H1 (cell line): ENCODE measurements at regions not wholly inside any gene's neighbourhood (a gene's known extent, or its start where the extent isn't known, plus 50 kb on each side); places are given as distances from the start of the nearest gene placed in this dataset.
"Not testable (repeated sequence)": the region's sequence is repeated elsewhere in the genome, so short reads cannot be mapped to it uniquely, and the experiment has no call there.

ENCODE experiments used
- CTCF ChIA-PET: fragments of 300-600 bp; sonication (Branson Sonifier 250); formaldehyde crosslinking; loops from one replicate; lab custom pipeline; 2021; ENCODE audit not compliant: partially characterized antibody; lab: Charles Lee
- POLR2A ChIA-PET: fragments of 300-600 bp; sonication (Branson Sonifier 250); formaldehyde crosslinking; loops from one replicate; lab custom pipeline; 2021; ENCODE audit warnings: inconsistent platforms; ENCODE audit not compliant: partially characterized antibody; lab: Charles Lee
- DNase-seq, 2 experiments: peaks; one replicate each; pipeline versions ENCODE4 v3.0.0 to v3.0.0-alpha.2; 2010 to 2022; ENCODE audit warnings: low spot score in 2 of 2, low read depth in 1 of 2, mixed read lengths in 1 of 2
- FAIRE-seq: peaks from 2 replicates; lab custom pipeline; 2011; peaks lifted over from hg19 to GRCh38; lab: Jason Lieb, UNC
- H2AFZ ChIP-seq: 2 replicates; pipeline ENCODE4 v1.8.1; 2012; ENCODE audit warnings: low read length, inconsistent platforms
- H2AK5ac ChIP-seq: 2 replicates; pipeline ENCODE4 v1.6.1; 2013; ENCODE audit warnings: low read depth, low read length
- H2BK120ac ChIP-seq: replicated peaks from 2 replicates; pipeline ENCODE3; 2013; ENCODE audit warnings: low read depth, low read length, inconsistent platforms
- H2BK12ac ChIP-seq: 2 replicates; pipeline ENCODE4 v1.6.1; 2013; ENCODE audit warnings: low read depth, low read length
- H2BK15ac ChIP-seq: 2 replicates; pipeline ENCODE4 v1.6.1; 2013; ENCODE audit warnings: low read length
- H2BK20ac ChIP-seq: 2 replicates; pipeline ENCODE4 v1.6.1; 2013; ENCODE audit warnings: low read length
- H2BK5ac ChIP-seq: 2 replicates; pipeline ENCODE4 v1.6.1; 2013; ENCODE audit warnings: low read depth, low read length
- H3K14ac ChIP-seq: 2 replicates; pipeline ENCODE4 v1.6.1; 2013; ENCODE audit warnings: inconsistent platforms; ENCODE audit not compliant: insufficient read length
- H3K18ac ChIP-seq: 2 replicates; pipeline ENCODE4 v1.6.1; 2013; ENCODE audit warnings: low read length; ENCODE audit errors: extremely low read depth
- H3K23ac ChIP-seq: 2 replicates; pipeline ENCODE4 v1.6.1; 2013; ENCODE audit warnings: inconsistent platforms; ENCODE audit not compliant: insufficient read length
- H3K23me2 ChIP-seq: 2 replicates; pipeline ENCODE4 v1.6.1; 2013; ENCODE audit warnings: low read depth, low read length
- H3K27ac ChIP-seq: 2 replicates; pipeline ENCODE4 v1.6.1; 2011; ENCODE audit warnings: low read depth, low read length, inconsistent platforms
- H3K27me3 ChIP-seq, 4 experiments: replicated peaks in 1 of 4; 1 replicate in 1 of 4; 2 replicates in 3 of 4; pipeline versions ENCODE4 v1.6.1 to v1.8.1; 2011 to 2013; ENCODE audit warnings: low read length in 3 of 4, mild to moderate bottlenecking in 3 of 4, inconsistent platforms in 2 of 4, mixed read lengths in 2 of 4, moderate library complexity in 1 of 4; ENCODE audit not compliant: control insufficient read depth in 3 of 4, insufficient read depth in 3 of 4; ENCODE audit errors: extremely low read depth in 1 of 4
- H3K36me3 ChIP-seq, 4 experiments: 2 replicates each; pipeline versions ENCODE4 v1.6.1 to v1.8.1; 2011 to 2013; ENCODE audit warnings: mild to moderate bottlenecking in 4 of 4, low read length in 3 of 4, moderate library complexity in 2 of 4, control low read depth in 1 of 4, inconsistent platforms in 1 of 4; ENCODE audit not compliant: insufficient read depth in 4 of 4, control insufficient read depth in 2 of 4
- H3K4ac ChIP-seq: replicated peaks from 2 replicates; pipeline ENCODE3; 2013; ENCODE audit warnings: low read length, low read depth, mixed read lengths, inconsistent platforms; ENCODE audit not compliant: insufficient read length
- H3K4me1 ChIP-seq, 4 experiments: replicated peaks in 1 of 4; 1 replicate in 1 of 4; 2 replicates in 3 of 4; pipeline versions ENCODE4 v1.6.1 to v1.8.1; 2011 to 2013; ENCODE audit warnings: low read length in 3 of 4, inconsistent platforms in 2 of 4, mixed read lengths in 1 of 4; ENCODE audit not compliant: insufficient read depth in 4 of 4, control insufficient read depth in 3 of 4
- H3K4me2 ChIP-seq, 2 experiments: 2 replicates each; pipeline versions ENCODE4 v1.6.1 to v1.8.1; 2011 to 2013; ENCODE audit warnings: low read depth in 2 of 2, low read length in 2 of 2, control low read depth in 1 of 2, inconsistent platforms in 1 of 2, mild to moderate bottlenecking in 1 of 2; ENCODE audit not compliant: insufficient read depth in 1 of 2
- H3K4me3 ChIP-seq, 4 experiments: fragments of 200-600, 300-600 bp in 1 of 4; sonication (generic), shearing (Covaris generic), sonication (Bioruptor Twin) in 1 of 4; 2 replicates each; pipeline versions ENCODE4 v1.5.1 to v1.8.1; 2011 to 2016; ENCODE audit warnings: low read length in 4 of 4, low read depth in 3 of 4, control low read depth in 2 of 4, inconsistent platforms in 2 of 4, mild to moderate bottlenecking in 2 of 4, mixed read lengths in 1 of 4, moderate library complexity in 1 of 4; ENCODE audit not compliant: insufficient read depth in 2 of 4; ENCODE audit errors: extremely low read depth in 1 of 4
- H3K56ac ChIP-seq: replicated peaks from 2 replicates; pipeline ENCODE3; 2013; ENCODE audit warnings: low read depth, mild to moderate bottlenecking, mixed read lengths, low read length, inconsistent platforms; ENCODE audit not compliant: insufficient read length
- H3K79me1 ChIP-seq: 2 replicates; pipeline ENCODE4 v1.6.1; 2013; ENCODE audit warnings: low read depth, low read length, control low read depth
- H3K79me2 ChIP-seq, 2 experiments: 2 replicates each; pipeline versions ENCODE4 v1.6.1 to v1.8.1; 2012 to 2013; ENCODE audit warnings: low read length in 2 of 2, mild to moderate bottlenecking in 2 of 2, inconsistent platforms in 1 of 2; ENCODE audit not compliant: insufficient read depth in 2 of 2, control insufficient read depth in 1 of 2
- H3K9ac ChIP-seq, 4 experiments: replicated peaks in 1 of 4; 1 replicate in 1 of 4; 2 replicates in 3 of 4; pipeline versions ENCODE4 v1.6.1 to v1.8.1; 2011 to 2013; ENCODE audit warnings: low read depth in 3 of 4, low read length in 3 of 4, control low read depth in 2 of 4, mild to moderate bottlenecking in 2 of 4, moderate library complexity in 2 of 4, inconsistent platforms in 1 of 4; ENCODE audit errors: extremely low read depth in 1 of 4
- H3K9me3 ChIP-seq, 2 experiments: 2 replicates each; pipeline versions ENCODE4 v1.6.1 to v1.8.1; 2012 to 2013; ENCODE audit warnings: mild to moderate bottlenecking in 2 of 2, moderate library complexity in 2 of 2, control low read depth in 1 of 2, inconsistent platforms in 1 of 2, low read depth in 1 of 2, low read length in 1 of 2, mixed read lengths in 1 of 2; ENCODE audit not compliant: insufficient read depth in 2 of 2
- H4K20me1 ChIP-seq, 2 experiments: replicated peaks in 1 of 2; 2 replicates each; pipeline versions ENCODE3 to v1.8.1; 2011 to 2013; ENCODE audit warnings: inconsistent platforms in 2 of 2, low read length in 2 of 2, mild to moderate bottlenecking in 1 of 2; ENCODE audit not compliant: insufficient read depth in 2 of 2, control insufficient read depth in 1 of 2
- H4K5ac ChIP-seq: 2 replicates; pipeline ENCODE4 v1.6.1; 2013; ENCODE audit warnings: low read length, low read depth, mixed read lengths, inconsistent platforms; ENCODE audit not compliant: insufficient read length
- H4K8ac ChIP-seq: 2 replicates; pipeline ENCODE4 v1.8.0; 2013; ENCODE audit warnings: mild to moderate bottlenecking, moderate library complexity, low read length, inconsistent platforms; ENCODE audit not compliant: insufficient read depth; ENCODE audit errors: extremely low read depth
- H4K91ac ChIP-seq: replicated peaks from 2 replicates; pipeline ENCODE3; 2013; ENCODE audit warnings: low read length, mixed read lengths, inconsistent platforms; ENCODE audit not compliant: insufficient read length
- WGBS, 2 experiments: shearing (Covaris generic) in 1 of 2; methylation state at CpG; one replicate each; pipeline versions ENCODE4 v1.1.6 to v1.1.7; 2013 to 2015; ENCODE audit warnings: low lambda C conversion rate in 2 of 2, mixed read lengths in 2 of 2, inconsistent platforms in 1 of 2, low coverage in 1 of 2, missing lambda C conversion rate in 1 of 2; ENCODE audit not compliant: insufficient replicate concordance in 2 of 2, insufficient coverage in 1 of 2, insufficient read length in 1 of 2; ENCODE audit errors: extremely low coverage in 1 of 2, missing lambda C conversion rate in 1 of 2; 5-methylcytosine and 5-hydroxymethylcytosine counted together

DNA sequence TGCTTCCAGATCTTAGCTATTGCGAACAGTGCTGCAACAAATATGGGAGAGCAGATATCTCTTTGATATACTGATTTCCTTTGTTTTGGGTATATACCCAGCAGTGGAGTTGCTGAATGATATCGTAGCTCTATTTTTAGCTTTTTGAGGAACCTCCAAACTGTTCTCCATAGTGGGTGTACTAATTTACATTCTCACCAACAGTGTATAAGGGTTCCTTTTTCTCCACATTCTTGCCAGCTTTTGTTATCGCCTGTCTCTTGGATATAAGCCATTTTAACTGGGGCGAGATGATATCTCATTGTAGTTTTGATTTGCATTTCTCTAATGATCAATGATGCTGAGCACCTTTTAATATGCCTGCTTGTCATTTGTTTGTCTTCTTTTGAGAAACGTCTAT is 196.0 kb downstream of the RPIA start:
- FAIRE-seq, CTCF ChIA-PET, DNase-seq, H3K27me3 ChIP-seq, H2BK5ac ChIP-seq, H3K4me2 ChIP-seq, H3K18ac ChIP-seq, H3K36me3 ChIP-seq, H2AFZ ChIP-seq, POLR2A ChIA-PET, H3K23ac ChIP-seq, H3K4ac ChIP-seq, H3K56ac ChIP-seq, H2AK5ac ChIP-seq, H2BK20ac ChIP-seq, H3K14ac ChIP-seq, H4K8ac ChIP-seq, H2BK120ac ChIP-seq, H3K79me1 ChIP-seq, H3K79me2 ChIP-seq, H3K4me3 ChIP-seq, H2BK12ac ChIP-seq, H3K9me3 ChIP-seq, H3K4me1 ChIP-seq, H4K5ac ChIP-seq, H3K23me2 ChIP-seq, H4K20me1 ChIP-seq, H4K91ac ChIP-seq, H3K27ac ChIP-seq, H2BK15ac ChIP-seq, H3K9ac ChIP-seq: not testable (repeated sequence)
- 91% methylated on average over 5 of the region's 5 CpGs; no CpG with 5 or more reads in 1 of the 2 experiments for WGBS, 2 experiments
